HCEC 1CT (cell line): ENCODE measurements at regions not wholly inside any gene's neighbourhood (a gene's known extent, or its start where the extent isn't known, plus 50 kb on each side); places are given as distances from the start of the nearest gene placed in this dataset.

Source experiments
- DNase-seq: peaks from one replicate; pipeline ENCODE4 v3.0.0-alpha.2; 2017

- no peak for DNase-seq
These were observed 1065.4 kb downstream of the SORCS3 start for GRCh38 chr10:105706281-105707026.

GRCh38 chr10:105702211-105702610, 1061.1 kb downstream of the SORCS3 start:
- DNase-seq: no peak

- DNase-seq: no peak
These were observed 1059.1 kb downstream of the SORCS3 start for GRCh38 chr10:105700218-105700617.

GRCh38 chr10:105699504-105699903, 1058.4 kb downstream of the SORCS3 start:
- no peak for DNase-seq

GRCh38 chr10:105698592-105698991, 1057.5 kb downstream of the SORCS3 start:
- no peak for DNase-seq

- no peak for DNase-seq
These were observed 1056.2 kb downstream of the SORCS3 start for GRCh38 chr10:105697290-105697780.

- DNase-seq: no peak
These were observed 1050.7 kb downstream of the SORCS3 start for GRCh38 chr10:105691811-105692210.

- no peak for DNase-seq
These were observed 1041.8 kb downstream of the SORCS3 start for GRCh38 chr10:105682911-105683310.

GRCh38 chr10:105681051-105681450, 1040.0 kb downstream of the SORCS3 start:
- no peak for DNase-seq

- DNase-seq: no peak
These were observed 1038.7 kb downstream of the SORCS3 start for GRCh38 chr10:105679781-105680180.

- no peak for DNase-seq
These were observed 1034.2 kb downstream of the SORCS3 start for GRCh38 chr10:105675333-105675732.

GRCh38 chr10:105674448-105674847, 1033.4 kb downstream of the SORCS3 start:
- no peak for DNase-seq

- DNase-seq: no peak
These were observed 1017.6 kb downstream of the SORCS3 start for GRCh38 chr10:105658696-105659095.

GRCh38 chr10:105656856-105657255, 1015.8 kb downstream of the SORCS3 start:
- no peak for DNase-seq

- no peak for DNase-seq
These were observed 1009.2 kb downstream of the SORCS3 start for GRCh38 chr10:105650306-105650705.

GRCh38 chr10:105647354-105647753, 1006.3 kb downstream of the SORCS3 start:
- no peak for DNase-seq

- no peak for DNase-seq
These were observed 1003.9 kb downstream of the SORCS3 start for GRCh38 chr10:105644978-105645377.

- no peak for DNase-seq
These were observed 1003.5 kb downstream of the SORCS3 start for GRCh38 chr10:105644559-105644958.

GRCh38 chr10:105644091-105644490, 1003.0 kb downstream of the SORCS3 start:
- DNase-seq: no peak

- DNase-seq: no peak
These were observed 1002.6 kb downstream of the SORCS3 start for GRCh38 chr10:105643660-105644059.

- DNase-seq: no peak
These were observed 993.2 kb downstream of the SORCS3 start for GRCh38 chr10:105634281-105634680.

- DNase-seq: no peak
These were observed 974.8 kb downstream of the SORCS3 start for GRCh38 chr10:105615715-105616365.

GRCh38 chr10:105611244-105611798, 970.2 kb downstream of the SORCS3 start:
- no peak for DNase-seq

- DNase-seq: no peak
These were observed 968.4 kb downstream of the SORCS3 start for GRCh38 chr10:105609451-105609850.
